Epithelial cell of proximal tubule (primary cell): ENCODE measurements at regions not wholly inside any gene's neighbourhood (a gene's known extent, or its start where the extent isn't known, plus 50 kb on each side); places are given as distances from the start of the nearest gene placed in this dataset.
"Not testable (repeated sequence)": the region's sequence is repeated elsewhere in the genome, so short reads cannot be mapped to it uniquely, and the experiment has no call there.

ENCODE experiments used
- DNase-seq: peaks from one replicate; pipeline ENCODE4 v3.0.0-alpha.2; 2011; ENCODE audit warnings: low read depth
- H3K4me3 ChIP-seq: 2 replicates; pipeline ENCODE4 v1.5.1; 2011; ENCODE audit warnings: low read depth, mild to moderate bottlenecking, low read length
- TF ChIP-seq, protein P1 (sequence below): conservative IDR thresholded peaks from 2 replicates; pipeline ENCODE4 v1.5.1; 2012; ENCODE audit warnings: low read depth, mild to moderate bottlenecking, low read length

DNA sequence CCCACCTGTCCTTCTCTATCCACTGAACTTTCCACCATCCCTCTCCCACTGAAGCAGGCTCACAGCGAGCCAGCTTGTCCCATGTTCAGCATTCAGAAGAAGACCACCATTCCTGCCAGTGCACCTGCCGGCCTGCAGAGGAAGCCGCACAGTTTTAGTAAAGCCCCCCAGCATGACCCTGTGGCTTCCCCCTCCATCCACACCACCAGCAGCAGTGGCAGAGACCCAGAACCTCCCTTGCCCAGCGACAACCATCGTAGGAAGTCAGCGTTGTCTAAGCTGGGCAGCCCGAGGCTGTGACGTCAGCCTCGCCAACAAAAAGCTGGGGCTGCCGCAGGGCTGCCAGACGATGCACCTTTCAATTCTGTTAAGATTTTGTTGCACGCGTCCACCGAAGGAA lies 66.6 kb upstream of the TAMM41 start:
- TF ChIP-seq, protein P1, sequence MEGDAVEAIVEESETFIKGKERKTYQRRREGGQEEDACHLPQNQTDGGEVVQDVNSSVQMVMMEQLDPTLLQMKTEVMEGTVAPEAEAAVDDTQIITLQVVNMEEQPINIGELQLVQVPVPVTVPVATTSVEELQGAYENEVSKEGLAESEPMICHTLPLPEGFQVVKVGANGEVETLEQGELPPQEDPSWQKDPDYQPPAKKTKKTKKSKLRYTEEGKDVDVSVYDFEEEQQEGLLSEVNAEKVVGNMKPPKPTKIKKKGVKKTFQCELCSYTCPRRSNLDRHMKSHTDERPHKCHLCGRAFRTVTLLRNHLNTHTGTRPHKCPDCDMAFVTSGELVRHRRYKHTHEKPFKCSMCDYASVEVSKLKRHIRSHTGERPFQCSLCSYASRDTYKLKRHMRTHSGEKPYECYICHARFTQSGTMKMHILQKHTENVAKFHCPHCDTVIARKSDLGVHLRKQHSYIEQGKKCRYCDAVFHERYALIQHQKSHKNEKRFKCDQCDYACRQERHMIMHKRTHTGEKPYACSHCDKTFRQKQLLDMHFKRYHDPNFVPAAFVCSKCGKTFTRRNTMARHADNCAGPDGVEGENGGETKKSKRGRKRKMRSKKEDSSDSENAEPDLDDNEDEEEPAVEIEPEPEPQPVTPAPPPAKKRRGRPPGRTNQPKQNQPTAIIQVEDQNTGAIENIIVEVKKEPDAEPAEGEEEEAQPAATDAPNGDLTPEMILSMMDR = no peak
- H3K4me3 ChIP-seq = no peak overlapping the region
- DNase-seq = no peak

DNA sequence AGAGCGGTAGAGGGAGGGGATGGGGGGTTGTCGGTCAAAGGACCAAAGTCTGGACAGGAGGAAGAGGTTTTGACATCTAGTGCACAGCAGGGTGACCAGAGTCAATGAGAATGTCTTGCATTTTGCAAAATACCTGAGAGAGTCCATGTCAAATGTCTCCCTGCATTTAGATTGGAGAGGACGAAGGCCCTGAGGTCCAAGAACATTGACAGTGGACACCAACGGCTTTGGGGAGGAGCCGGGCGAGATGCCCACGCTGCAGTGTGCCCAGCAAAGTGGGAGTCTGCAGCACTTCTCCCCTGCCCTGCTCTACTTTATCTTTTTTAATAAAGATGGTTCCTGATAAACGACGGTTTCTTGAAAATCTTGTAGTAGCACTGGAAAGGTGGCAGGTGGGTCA lies 67.4 kb upstream of the TAMM41 start:
- no peak for DNase-seq
- no peak overlapping the region for H3K4me3 ChIP-seq
- TF ChIP-seq, protein P1 = no peak

DNA sequence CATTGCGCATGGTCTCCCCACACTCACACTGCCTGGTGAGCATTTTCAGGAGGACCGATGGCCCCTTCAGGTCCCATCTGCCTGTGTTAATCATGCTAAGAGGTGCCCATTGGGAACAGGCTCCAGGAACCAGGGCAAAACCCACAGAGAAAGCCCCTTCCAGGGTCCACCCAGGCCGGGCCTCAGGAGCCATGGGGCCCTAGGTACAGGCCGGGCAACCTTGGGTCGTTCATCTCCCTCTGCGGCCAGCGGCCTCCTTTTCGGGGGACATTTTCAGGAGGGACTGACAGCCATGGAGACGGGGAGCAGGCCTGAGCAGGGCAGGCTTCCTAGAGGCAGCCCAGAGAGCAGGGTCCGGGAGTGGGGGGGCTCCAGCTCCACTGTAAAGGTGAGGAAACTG lies 68.0 kb upstream of the TAMM41 start:
- TF ChIP-seq, protein P1 = no peak
- H3K4me3 ChIP-seq = no peak overlapping the region
- no peak for DNase-seq

DNA sequence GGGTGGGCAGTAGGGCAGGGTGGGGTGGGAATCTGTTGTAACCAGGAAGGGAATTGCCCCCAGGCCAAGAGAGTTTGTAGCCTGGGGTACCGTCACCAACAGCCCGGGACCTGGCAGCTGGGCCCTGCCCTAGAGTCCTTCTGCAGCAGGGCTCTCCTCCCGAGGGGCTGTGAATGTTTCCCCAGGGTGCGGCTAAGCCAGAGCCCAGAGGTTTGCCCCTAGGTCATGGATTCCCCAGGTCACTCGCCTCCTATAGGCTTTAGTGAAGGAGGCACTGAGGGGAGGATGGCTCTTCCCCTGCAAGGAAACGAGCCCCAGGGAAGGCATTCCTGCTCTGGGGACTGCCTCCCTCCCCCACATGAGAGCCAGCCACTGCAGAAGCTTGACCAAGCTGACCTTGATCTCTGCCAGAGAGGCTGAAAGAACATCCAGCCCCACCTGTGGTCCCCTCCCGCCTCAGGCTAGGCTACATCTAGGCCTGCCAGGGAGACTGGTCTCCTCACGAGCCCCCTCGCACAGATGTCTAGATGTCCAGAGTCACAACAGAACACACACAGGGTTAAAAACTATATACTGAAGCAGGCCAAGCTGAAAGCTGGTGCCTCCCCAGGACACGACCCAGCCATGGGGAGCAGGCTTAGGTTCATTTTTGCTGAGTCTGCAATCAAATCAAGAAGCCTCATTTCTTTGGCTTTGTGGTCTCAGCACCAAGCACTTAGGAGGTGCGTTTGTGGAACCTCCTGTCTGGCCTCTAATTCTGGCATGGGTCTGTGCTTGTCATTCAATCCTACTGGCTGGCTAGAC lies 69.1 kb upstream of the TAMM41 start:
- TF ChIP-seq, protein P1 = no peak

DNA sequence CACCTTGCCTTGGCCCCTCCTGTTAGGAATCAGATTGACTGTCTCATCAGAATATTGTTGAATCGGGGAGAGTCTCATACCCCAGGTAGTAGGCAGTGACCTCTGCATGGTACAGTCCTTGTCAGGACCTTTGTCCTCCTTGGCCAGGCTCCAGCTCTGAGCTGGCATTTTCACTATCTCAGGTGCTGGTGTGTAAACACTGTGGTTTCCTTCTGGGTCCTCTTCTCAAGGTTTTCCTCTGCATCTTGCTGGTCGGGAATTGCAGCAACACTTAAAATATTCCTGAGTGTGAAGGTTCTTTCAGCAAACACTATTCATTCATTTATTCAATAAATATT lies 69.7 kb upstream of the TAMM41 start:
- not testable (repeated sequence) for DNase-seq, H3K4me3 ChIP-seq

More for the DNA sequence above, 69.1 kb upstream of the TAMM41 start:
- no peak for DNase-seq
- H3K4me3 ChIP-seq = no peak overlapping the region

DNA sequence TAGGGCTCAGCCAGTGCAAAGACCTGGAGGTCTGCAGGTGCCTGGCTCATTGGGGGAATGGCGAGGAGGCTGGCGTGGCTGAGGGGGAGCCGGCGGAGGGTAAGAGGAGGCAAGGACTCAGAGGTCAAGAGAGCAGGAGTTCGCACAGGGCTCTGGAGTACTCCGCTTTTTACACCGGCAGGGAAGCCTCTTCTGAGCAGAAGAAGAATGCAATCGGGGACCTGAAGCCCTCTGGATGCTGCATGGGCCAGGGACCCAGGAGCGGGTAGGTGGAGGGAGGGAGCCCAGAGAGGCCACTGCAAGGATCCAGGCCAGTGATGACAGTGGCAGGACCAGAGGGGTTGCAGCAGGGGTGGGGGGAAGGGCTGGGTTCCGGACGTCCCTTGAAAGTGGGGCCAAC lies 70.4 kb upstream of the TAMM41 start:
- DNase-seq = no peak
- TF ChIP-seq, protein P1 = no peak
- H3K4me3 ChIP-seq = no peak overlapping the region

DNA sequence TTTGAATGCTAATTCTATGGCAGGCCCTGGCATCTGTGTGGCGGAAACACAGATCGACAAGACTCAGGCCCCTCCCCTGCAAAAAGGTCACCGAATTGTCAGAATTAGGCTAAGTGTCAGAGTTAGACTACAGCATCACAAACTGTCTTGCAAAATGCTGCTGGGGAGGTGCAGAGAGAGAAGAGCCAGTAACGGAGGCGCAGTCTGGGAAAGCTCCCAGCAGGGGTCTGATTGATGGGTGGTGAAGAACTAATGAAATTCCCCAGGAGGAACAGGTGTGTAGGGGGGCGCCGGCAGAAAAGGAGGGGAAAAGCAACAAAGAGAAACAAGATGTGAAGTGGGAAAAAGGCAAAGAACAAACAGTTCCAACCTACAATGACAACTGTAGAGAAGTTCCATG lies 72.7 kb upstream of the TAMM41 start:
- DNase-seq = no peak
- TF ChIP-seq, protein P1 = no peak

More for the DNA sequence above, 72.7 kb upstream of the TAMM41 start:
- no peak overlapping the region for H3K4me3 ChIP-seq
